HepG2 (cell line): ENCODE measurements at regions not wholly inside any gene's neighbourhood (a gene's known extent, or its start where the extent isn't known, plus 50 kb on each side); places are given as distances from the start of the nearest gene placed in this dataset.

ENCODE experiments used
- CTCF ChIP-seq: sonication (generic); formaldehyde crosslinking; IDR thresholded peaks from 2 replicates; pipeline ENCODE4 v1.5.0; 2020; ENCODE audit warnings: mild to moderate bottlenecking, missing genetic modification reagents, moderate library complexity
- PITX1 ChIP-seq: sonication (generic); formaldehyde crosslinking; IDR thresholded peaks from 2 replicates; pipeline ENCODE4 v1.5.1; 2020; ENCODE audit warnings: mild to moderate bottlenecking, missing genetic modification reagents
- POLR2A ChIP-seq, 2 experiments: IDR thresholded peaks; 2 replicates each; pipeline ENCODE4 v1.6.1; 2011; ENCODE audit warnings: low read depth in 2 of 2, low read length in 2 of 2, mild to moderate bottlenecking in 1 of 2, moderate library complexity in 1 of 2; ENCODE audit not compliant: insufficient read depth in 1 of 2
- POLR2AphosphoS2 ChIP-seq: IDR thresholded peaks from 2 replicates; pipeline ENCODE4 v1.6.1; 2011; ENCODE audit warnings: low read depth, low read length, improper control_type of control experiment
- SMAD3 ChIP-seq: sonication (generic); formaldehyde crosslinking; IDR thresholded peaks from 2 replicates; pipeline ENCODE4 v1.4.0; 2020; ENCODE audit warnings: missing genetic modification reagents
- TCF7L2 ChIP-seq: IDR thresholded peaks from 2 replicates; pipeline ENCODE4 v1.6.1; 2011; ENCODE audit warnings: mild to moderate bottlenecking, low read depth, low read length, moderate library complexity
- TRIM22 ChIP-seq: fragments of 450-650 bp; IDR thresholded peaks from 2 replicates; pipeline ENCODE4 v1.6.1; 2017

- TF ChIP-seq SMAD3 (CRISPR knock-in tag) (no peak), PITX1 (CRISPR knock-in tag) (no peak), TCF7L2 (no peak), TRIM22 (no peak), POLR2AphosphoS2 (no peak), CTCF (CRISPR knock-in tag) (no peak), POLR2A (IDR thresholded peaks at IDR 0.05; ENCODE audit: insufficient read depth in 1 of 2, low read depth in 2 of 2, low read length in 2 of 2) (no peak)
These were observed 347.7 kb downstream of the OTUD1 start for GRCh38 chr10:23786594-23786993.
